B cell (primary cell): ENCODE measurements at regions not wholly inside any gene's neighbourhood (a gene's known extent, or its start where the extent isn't known, plus 50 kb on each side); places are given as distances from the start of the nearest gene placed in this dataset.

Experiments used
- ATAC-seq: fragments of 200-7000 bp; cut with Tn5 transposase; one replicate; pipeline ENCODE4 v1.10.0; 2021; ENCODE audit warnings: low read depth, mild to moderate bottlenecking, moderate number of reproducible peaks, moderate library complexity
- CTCF ChIA-PET: fragments of 350-600 bp; sonication (Branson Sonifier 250); formaldehyde crosslinking; loops from one replicate; lab custom pipeline; 2021; ENCODE audit warnings: antibody characterized with exemption, inconsistent platforms; lab: Charles Lee
- POLR2A ChIA-PET: fragments of 350-600 bp; sonication (Branson Sonifier 250); formaldehyde crosslinking; loops from one replicate; lab custom pipeline; 2021; ENCODE audit warnings: antibody characterized with exemption; lab: Charles Lee
- DNase-seq: peaks from one replicate; pipeline ENCODE4 v3.0.0; 2013
- H2AFZ ChIP-seq: 2 replicates; pipeline ENCODE4 v1.6.1; 2012; ENCODE audit warnings: mild to moderate bottlenecking, low read depth, low read length; ENCODE audit not compliant: insufficient read depth, poor library complexity, severe bottlenecking
- H3K27ac ChIP-seq, 2 donors: 1 replicate in 1 of 2; 2 replicates in 1 of 2; pipeline ENCODE4 v1.5.1; 2012 to 2013; ENCODE audit warnings: low read length in 2 of 2, mild to moderate bottlenecking in 2 of 2, moderate library complexity in 1 of 2
- H3K27me3 ChIP-seq, 4 experiments: fragments of 200-600 bp in 1 of 4; sonication (generic) in 1 of 4; replicated peaks in 1 of 4; 1 replicate in 2 of 4; 2 replicates in 2 of 4; pipeline versions ENCODE4 v1.6.1 to v1.7.0; 2013 to 2016; ENCODE audit warnings: low read length in 3 of 4, mild to moderate bottlenecking in 2 of 4, mixed read lengths in 1 of 4, moderate library complexity in 1 of 4; ENCODE audit not compliant: insufficient read depth in 4 of 4, control insufficient read depth in 3 of 4; ENCODE audit errors: control extremely low read depth in 1 of 4
- H3K36me3 ChIP-seq, 2 experiments: replicated peaks in 1 of 2; 1 replicate in 1 of 2; 2 replicates in 1 of 2; pipeline versions ENCODE4 v1.6.1 to v1.7.1; 2013; ENCODE audit warnings: low read length in 1 of 2; ENCODE audit not compliant: insufficient read depth in 2 of 2, control insufficient read depth in 1 of 2; ENCODE audit errors: control extremely low read depth in 1 of 2, extremely low read depth in 1 of 2
- H3K4me1 ChIP-seq, 2 donors: fragments of 200-600 bp in 1 of 2; sonication (generic) in 1 of 2; 1 replicate in 1 of 2; 2 replicates in 1 of 2; pipeline versions ENCODE4 v1.5.1 to v1.6.1; 2013 to 2017; ENCODE audit warnings: low read length in 2 of 2; ENCODE audit not compliant: control insufficient read depth in 2 of 2, insufficient read depth in 2 of 2
- H3K4me2 ChIP-seq: replicated peaks from 2 replicates; pipeline ENCODE3; 2012; ENCODE audit warnings: mild to moderate bottlenecking, low read depth, low read length; ENCODE audit not compliant: poor library complexity, severe bottlenecking
- H3K4me3 ChIP-seq, 5 experiments: fragments of 200-600 bp in 1 of 5; sonication (generic) in 1 of 5; 1 replicate in 3 of 5; 2 replicates in 2 of 5; pipeline versions ENCODE4 v1.5.1 to v1.7.0; 2011 to 2016; ENCODE audit warnings: low read length in 4 of 5, mild to moderate bottlenecking in 4 of 5, low read depth in 2 of 5, control low read depth in 1 of 5, moderate library complexity in 1 of 5; ENCODE audit not compliant: insufficient read depth in 1 of 5; ENCODE audit errors: control extremely low read depth in 1 of 5, extremely low read depth in 1 of 5
- H3K79me2 ChIP-seq: fragments of 200-600 bp; sonication (generic); one replicate; pipeline ENCODE4 v1.6.0; 2016; ENCODE audit warnings: low read length; ENCODE audit not compliant: control insufficient read depth, insufficient read depth
- H3K9ac ChIP-seq: fragments of 200-600 bp; sonication (generic); 2 replicates; pipeline ENCODE4 v1.6.1; 2017; ENCODE audit warnings: mild to moderate bottlenecking, low read length, moderate library complexity
- H3K9me3 ChIP-seq, 3 donors: one replicate each; pipeline versions ENCODE4 v1.6.1 to v1.7.1; 2013; ENCODE audit warnings: low read length in 2 of 3; ENCODE audit not compliant: control insufficient read depth in 2 of 3, insufficient read depth in 1 of 3; ENCODE audit errors: control extremely low read depth in 1 of 3
- H4K20me1 ChIP-seq: 2 replicates; pipeline ENCODE4 v1.6.0; 2012; ENCODE audit warnings: mild to moderate bottlenecking, low read length; ENCODE audit not compliant: insufficient read depth, control insufficient read depth, poor library complexity, severe bottlenecking
- H3K27ac Mint-ChIP-seq: one replicate; pipeline ENCODE4 v1.8.0; 2021; ENCODE audit warnings: mixed read lengths
- H3K27me3 Mint-ChIP-seq: one replicate; pipeline ENCODE4 v1.8.0; 2021; ENCODE audit warnings: mixed read lengths
- H3K4me1 Mint-ChIP-seq: one replicate; pipeline ENCODE4 v1.8.0; 2021; ENCODE audit warnings: mixed read lengths
- H3K4me3 Mint-ChIP-seq: one replicate; pipeline ENCODE4 v1.8.0; 2021; ENCODE audit warnings: mixed read lengths
- H3K9me3 Mint-ChIP-seq: one replicate; pipeline ENCODE4 v1.8.0; 2022; ENCODE audit warnings: mixed read lengths; ENCODE audit not compliant: insufficient read depth
- EZH2 ChIP-seq: IDR thresholded peaks from 2 replicates; pipeline ENCODE4 v1.6.1; 2012; ENCODE audit warnings: borderline replicate concordance, low read depth, mild to moderate bottlenecking, moderate library complexity, low read length; ENCODE audit not compliant: insufficient read depth, poor library complexity, severe bottlenecking
- WGBS: methylation state at CpG from one replicate; pipeline ENCODE4 v1.1.5; 2013; ENCODE audit warnings: missing lambda C conversion rate; ENCODE audit not compliant: insufficient coverage; 5-methylcytosine and 5-hydroxymethylcytosine counted together
- intact Hi-C: fragments of 100-400 bp; cut with micrococcal nuclease; formaldehyde crosslinking; loops from one replicate; pipeline ENCODE4 v1.10.0; 2022
- TF ChIP-seq, protein P1 (sequence below): fragments of 200-600 bp; IDR thresholded peaks from one replicate; pipeline ENCODE4 v1.8.0; 2022; ENCODE audit warnings: antibody characterized with exemption, mild to moderate bottlenecking

DNA sequence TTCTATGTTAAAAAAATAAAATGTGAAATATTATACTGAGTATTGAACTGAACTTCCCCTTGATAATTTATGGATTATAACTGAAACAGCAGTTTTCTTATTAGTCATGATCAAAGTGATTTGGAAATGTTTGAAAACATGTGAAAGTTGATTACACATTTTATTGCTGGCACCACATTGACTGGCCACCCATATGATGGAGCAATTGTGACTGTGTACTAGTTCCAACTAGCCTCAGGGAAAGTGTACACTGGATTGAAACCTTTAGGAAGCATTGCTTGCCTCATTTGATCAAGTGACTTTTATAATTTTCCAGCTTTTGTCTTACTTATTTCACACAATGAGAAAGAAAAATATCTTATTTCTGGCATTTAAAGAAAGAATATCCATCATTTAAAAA is 128.0 kb upstream of the ADGRL2 start:
- Mint-ChIP-seq H3K27ac (no peak overlapping the region), H3K9me3 (no peaks in the 10 kb centered on the region), H3K27me3 (no peaks in the 10 kb centered on the region), H3K4me1 (no peaks in the 10 kb centered on the region), H3K4me3 (no peak overlapping the region)
- CTCF ChIA-PET = no interaction called here
- Histone ChIP-seq H2AFZ (no peak overlapping the region), H4K20me1 (no peaks in the 10 kb centered on the region), H3K4me2 (no peak overlapping the region), H3K36me3 (no peaks in the 10 kb centered on the region), H3K9me3 (no peaks in the 10 kb centered on the region), H3K79me2 (no peaks in the 10 kb centered on the region), H3K27ac (no peak overlapping the region), H3K27me3 (no peaks in the 10 kb centered on the region), H3K4me3 (no peak overlapping the region), H3K9ac (no peak overlapping the region), H3K4me1 (no peaks in the 10 kb centered on the region)
- POLR2A ChIA-PET = no interaction called here
- TF ChIP-seq EZH2 = no peak
- TF ChIP-seq, protein P1, sequence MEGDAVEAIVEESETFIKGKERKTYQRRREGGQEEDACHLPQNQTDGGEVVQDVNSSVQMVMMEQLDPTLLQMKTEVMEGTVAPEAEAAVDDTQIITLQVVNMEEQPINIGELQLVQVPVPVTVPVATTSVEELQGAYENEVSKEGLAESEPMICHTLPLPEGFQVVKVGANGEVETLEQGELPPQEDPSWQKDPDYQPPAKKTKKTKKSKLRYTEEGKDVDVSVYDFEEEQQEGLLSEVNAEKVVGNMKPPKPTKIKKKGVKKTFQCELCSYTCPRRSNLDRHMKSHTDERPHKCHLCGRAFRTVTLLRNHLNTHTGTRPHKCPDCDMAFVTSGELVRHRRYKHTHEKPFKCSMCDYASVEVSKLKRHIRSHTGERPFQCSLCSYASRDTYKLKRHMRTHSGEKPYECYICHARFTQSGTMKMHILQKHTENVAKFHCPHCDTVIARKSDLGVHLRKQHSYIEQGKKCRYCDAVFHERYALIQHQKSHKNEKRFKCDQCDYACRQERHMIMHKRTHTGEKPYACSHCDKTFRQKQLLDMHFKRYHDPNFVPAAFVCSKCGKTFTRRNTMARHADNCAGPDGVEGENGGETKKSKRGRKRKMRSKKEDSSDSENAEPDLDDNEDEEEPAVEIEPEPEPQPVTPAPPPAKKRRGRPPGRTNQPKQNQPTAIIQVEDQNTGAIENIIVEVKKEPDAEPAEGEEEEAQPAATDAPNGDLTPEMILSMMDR = no peak
- no peak for ATAC-seq
- DNase-seq = no peak
- intact Hi-C loops = no loop called here

DNA sequence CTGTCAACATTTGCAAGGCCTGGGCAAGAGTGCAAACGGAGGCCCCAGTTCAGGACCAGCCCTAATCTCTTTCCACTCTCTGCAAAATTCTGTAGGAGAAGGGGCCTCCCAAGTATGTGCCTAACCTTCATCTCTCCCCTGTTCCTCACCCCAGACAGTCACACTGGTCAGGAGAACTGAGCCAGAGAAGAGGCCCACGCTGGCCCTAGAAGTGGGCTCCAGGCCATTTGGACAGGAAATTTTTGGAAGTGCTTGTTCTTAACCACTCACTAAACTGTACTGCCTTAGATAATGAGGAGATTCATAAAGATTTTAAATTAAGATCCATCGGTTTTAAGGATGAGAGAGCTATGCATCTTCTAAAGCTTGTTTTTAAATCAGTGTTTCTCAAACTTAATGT is 129.7 kb upstream of the ADGRL2 start:
- Histone ChIP-seq H3K4me2 (no peak overlapping the region), H3K27ac (no peak overlapping the region), H3K9ac (no peak overlapping the region), H3K9me3 (no peaks in the 10 kb centered on the region), H3K4me1 (no peaks in the 10 kb centered on the region), H3K36me3 (no peaks in the 10 kb centered on the region), H4K20me1 (no peaks in the 10 kb centered on the region), H2AFZ (no peak overlapping the region), H3K79me2 (no peaks in the 10 kb centered on the region), H3K27me3 (no peaks in the 10 kb centered on the region), H3K4me3 (no peak overlapping the region)
- Mint-ChIP-seq H3K27me3 (no peaks in the 10 kb centered on the region), H3K4me1 (no peaks in the 10 kb centered on the region), H3K27ac (no peak overlapping the region), H3K4me3 (no peak overlapping the region), H3K9me3 (no peaks in the 10 kb centered on the region)
- DNase-seq (no peak), ATAC-seq (no peak)
- 88% methylated on average over 1 of the region's 3 CpGs for WGBS
- POLR2A ChIA-PET = no interaction called here
- no peak for TF ChIP-seq EZH2
- TF ChIP-seq, protein P1 = no peak
- CTCF ChIA-PET = no interaction called here
- intact Hi-C loops = no loop called here
